ENCODE measurements at regions not wholly inside any gene's neighbourhood (a gene's known extent, or its start where the extent isn't known, plus 50 kb on each side); places are given as distances from the start of the nearest gene placed in this dataset.

- intact Hi-C loops (cut with micrococcal nuclease) = no loop called here
- 90% methylated on average over 2 of the region's 3 CpGs; no CpG with 5 or more reads in 1 of the 2 experiments for WGBS, 2 experiments (ENCODE audit: extremely low coverage in 2 of 2, insufficient read length in 1 of 2)
- peak overlapping the region; percentile 70; the same call in 1 of the 2 replicates for H2BK20ac ChIP-seq (ENCODE audit: low read depth, low read length)
These were observed 166.8 kb upstream of the LPP start for GRCh38 chr3:187987187-187987586.

More at GRCh38 chr3:187987187-187987586, 166.8 kb upstream of the LPP start:
- Histone ChIP-seq H3K4me3 (ENCODE audit: insufficient read depth, low read depth, low read length) (no peak overlapping the region), H3K79me1 (ENCODE audit: low read depth in 1 of 2, low read length in 2 of 2) (no peaks in the 10 kb centered on the region), H2AK5ac (ENCODE audit: low read depth, low read length) (peak overlapping the region; percentile 48), H3K9me1 (ENCODE audit: insufficient read depth, low read length) (peaks cover 11% of the 10 kb centered on the region), H3K27me3 (ENCODE audit: control insufficient read depth, insufficient read depth, low read length) (no peaks in the 10 kb centered on the region), H3K4me2 (ENCODE audit: low read depth, low read length) (no peak overlapping the region), H3K14ac (replicated peaks; ENCODE audit: low read depth, low read length) (peak overlapping the region; percentile 44), H3K18ac (ENCODE audit: low read depth, low read length) (peak overlapping the region; percentile 0; the same call in 1 of the 2 replicates), H3K27ac (ENCODE audit: insufficient read depth, low read length) (no peak overlapping the region), H2BK120ac (ENCODE audit: low read depth, low read length) (peak overlapping the region; percentile 78), H3K23ac (ENCODE audit: low read depth, low read length) (no peak overlapping the region), H4K91ac (ENCODE audit: insufficient read depth, low read depth, low read length) (0 out of 2 replicates have a peak overlapping the region, but pooled peaks have one; percentile 26), H4K20me1 (ENCODE audit: insufficient read depth, low read length) (no peaks in the 10 kb centered on the region), H3K4me1 (ENCODE audit: control insufficient read depth, insufficient read depth, low read length) (peaks cover 7% of the 10 kb centered on the region; the same call in 1 of the 2 replicates), H4K8ac (ENCODE audit: low read depth in 2 of 2, low read length in 2 of 2) (peak overlapping the region; percentile 8 to 61; a peak in 1 of 4 replicates), H2BK5ac (ENCODE audit: low read depth, low read length, poor library complexity, severe bottlenecking) (no peak overlapping the region), H4K5ac (ENCODE audit: low read depth, low read length) (no peak overlapping the region), H2AK9ac (replicated peaks; ENCODE audit: low read depth, low read length, poor library complexity) (no peak overlapping the region), H2BK15ac (ENCODE audit: low read depth, low read length) (peak overlapping the region; percentile 68; the same call in 1 of the 3 replicates), H3K4ac (ENCODE audit: low read depth, low read length) (peak overlapping the region; percentile 55), H3K56ac (ENCODE audit: extremely low read depth, insufficient read depth, low read length) (no peak overlapping the region), H2AFZ (replicated peaks; ENCODE audit: low read length, poor library complexity) (no peak overlapping the region), H3K9ac (ENCODE audit: low read depth, low read length) (no peak overlapping the region), H3K36me3 (ENCODE audit: control insufficient read depth, insufficient read depth, low read length) (no peaks in the 10 kb centered on the region), H3K9me3 (ENCODE audit: control insufficient read depth, insufficient read depth, low read length) (no peaks in the 10 kb centered on the region)
- ChIA-PET CTCF (no interaction called here), POLR2A (ENCODE audit: unreplicated experiment) (no interaction called here)
- in situ Hi-C loops (cut with MboI; ENCODE audit: low sequenced_read_pairs) = no loop called here
- no peak for ATAC-seq (ENCODE audit: low read depth)
- dilution Hi-C loops (cut with HindIII; ENCODE audit: low sequenced_read_pairs, unreplicated experiment) = no loop called here
- DNase-seq = no peak
- TF ChIP-seq NFE2L2 (IDR thresholded peaks at IDR 0.05; ENCODE audit: low read depth, low read length) = no peak
- TF ChIP-seq MXI1 (IDR thresholded peaks at IDR 0.05; ENCODE audit: borderline replicate concordance, low read depth, low read length) = no peak
- no peak for TF ChIP-seq FOS (IDR thresholded peaks at IDR 0.05; ENCODE audit: low read depth, low read length)
- TF ChIP-seq CEBPB (IDR thresholded peaks at IDR 0.05; ENCODE audit: low read depth, low read length) = no peak
- TF ChIP-seq, protein P1, sequence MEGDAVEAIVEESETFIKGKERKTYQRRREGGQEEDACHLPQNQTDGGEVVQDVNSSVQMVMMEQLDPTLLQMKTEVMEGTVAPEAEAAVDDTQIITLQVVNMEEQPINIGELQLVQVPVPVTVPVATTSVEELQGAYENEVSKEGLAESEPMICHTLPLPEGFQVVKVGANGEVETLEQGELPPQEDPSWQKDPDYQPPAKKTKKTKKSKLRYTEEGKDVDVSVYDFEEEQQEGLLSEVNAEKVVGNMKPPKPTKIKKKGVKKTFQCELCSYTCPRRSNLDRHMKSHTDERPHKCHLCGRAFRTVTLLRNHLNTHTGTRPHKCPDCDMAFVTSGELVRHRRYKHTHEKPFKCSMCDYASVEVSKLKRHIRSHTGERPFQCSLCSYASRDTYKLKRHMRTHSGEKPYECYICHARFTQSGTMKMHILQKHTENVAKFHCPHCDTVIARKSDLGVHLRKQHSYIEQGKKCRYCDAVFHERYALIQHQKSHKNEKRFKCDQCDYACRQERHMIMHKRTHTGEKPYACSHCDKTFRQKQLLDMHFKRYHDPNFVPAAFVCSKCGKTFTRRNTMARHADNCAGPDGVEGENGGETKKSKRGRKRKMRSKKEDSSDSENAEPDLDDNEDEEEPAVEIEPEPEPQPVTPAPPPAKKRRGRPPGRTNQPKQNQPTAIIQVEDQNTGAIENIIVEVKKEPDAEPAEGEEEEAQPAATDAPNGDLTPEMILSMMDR (conservative IDR thresholded peaks at IDR 0.05; ENCODE audit: low read depth, low read length) = no peak
- no peak for TF ChIP-seq MAZ (IDR thresholded peaks at IDR 0.05; ENCODE audit: borderline replicate concordance, low read depth, low read length)
- no peak for TF ChIP-seq POLR2A (IDR thresholded peaks at IDR 0.05; ENCODE audit: low read depth, low read length)
- TF ChIP-seq, protein P2, sequence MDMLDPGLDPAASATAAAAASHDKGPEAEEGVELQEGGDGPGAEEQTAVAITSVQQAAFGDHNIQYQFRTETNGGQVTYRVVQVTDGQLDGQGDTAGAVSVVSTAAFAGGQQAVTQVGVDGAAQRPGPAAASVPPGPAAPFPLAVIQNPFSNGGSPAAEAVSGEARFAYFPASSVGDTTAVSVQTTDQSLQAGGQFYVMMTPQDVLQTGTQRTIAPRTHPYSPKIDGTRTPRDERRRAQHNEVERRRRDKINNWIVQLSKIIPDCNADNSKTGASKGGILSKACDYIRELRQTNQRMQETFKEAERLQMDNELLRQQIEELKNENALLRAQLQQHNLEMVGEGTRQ (IDR thresholded peaks at IDR 0.05; ENCODE audit: low read depth, low read length) = no peak
- no peak for TF ChIP-seq ELK1 (IDR thresholded peaks at IDR 0.05; ENCODE audit: borderline replicate concordance, low read depth, low read length)
- TF ChIP-seq RCOR1 (IDR thresholded peaks at IDR 0.05; ENCODE audit: insufficient replicate concordance, low read length) = no peak
- no peak for TF ChIP-seq RAD21 (IDR thresholded peaks at IDR 0.05; ENCODE audit: low read length)
- no peak for TF ChIP-seq BHLHE40 (IDR thresholded peaks at IDR 0.05; ENCODE audit: low read depth, low read length)
- TF ChIP-seq SMC3 (IDR thresholded peaks at IDR 0.05; ENCODE audit: low read depth, low read length) = no peak
- no TSS peak for BruUV-seq (replicated peaks)

Measured in IMR-90 (cell line).